Lower leg skin (tissue), 3 donors: ENCODE measurements at regions not wholly inside any gene's neighbourhood (a gene's known extent, or its start where the extent isn't known, plus 50 kb on each side); places are given as distances from the start of the nearest gene placed in this dataset.

ENCODE experiments used
- POLR2A ChIP-seq, 2 donors: fragments of 450-650 bp; IDR thresholded peaks; one replicate each; pipeline ENCODE4 v1.6.1; 2016 to 2017; ENCODE audit warnings: antibody characterized with exemption in 2 of 2, mild to moderate bottlenecking in 1 of 2, moderate library complexity in 1 of 2
- TF ChIP-seq, protein P1 (sequence below), 3 donors: fragments of 450-650 bp; IDR thresholded peaks; one replicate each; pipeline ENCODE4 v1.5.1; 2016; ENCODE audit warnings: antibody characterized with exemption in 3 of 3, mild to moderate bottlenecking in 3 of 3, moderate library complexity in 2 of 3

DNA sequence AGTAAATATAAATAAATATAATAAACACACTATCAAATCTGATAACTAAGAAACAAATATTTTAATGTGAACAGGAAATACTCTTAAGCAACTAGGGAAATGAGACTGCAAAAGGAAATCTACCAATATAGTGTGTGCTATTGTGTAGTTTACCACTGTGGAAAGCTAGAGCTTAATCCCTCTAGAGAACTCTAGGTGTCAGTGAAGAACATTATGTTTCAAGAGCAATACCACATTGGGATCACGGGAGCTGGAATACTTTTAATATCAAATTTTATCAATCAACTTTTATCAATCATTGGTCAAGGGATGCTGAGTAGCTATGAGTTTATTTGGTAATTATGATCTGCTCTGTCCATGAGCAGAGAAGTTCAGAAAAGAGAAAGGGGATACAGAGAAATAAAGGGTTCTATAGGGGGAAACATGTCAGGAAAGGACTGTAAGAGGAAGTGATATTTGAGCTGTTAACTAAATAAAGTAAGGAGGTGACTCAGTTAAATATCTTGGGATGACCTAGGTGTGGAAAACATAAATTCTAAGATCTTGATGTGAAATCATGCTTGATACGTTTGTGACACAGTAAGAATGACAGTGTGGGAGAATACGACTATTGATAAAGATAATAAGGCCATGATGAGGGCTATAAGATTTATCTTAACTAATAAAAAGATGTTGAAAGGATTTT lies 762.2 kb upstream of the ALCAM start:
- TF ChIP-seq, protein P1, sequence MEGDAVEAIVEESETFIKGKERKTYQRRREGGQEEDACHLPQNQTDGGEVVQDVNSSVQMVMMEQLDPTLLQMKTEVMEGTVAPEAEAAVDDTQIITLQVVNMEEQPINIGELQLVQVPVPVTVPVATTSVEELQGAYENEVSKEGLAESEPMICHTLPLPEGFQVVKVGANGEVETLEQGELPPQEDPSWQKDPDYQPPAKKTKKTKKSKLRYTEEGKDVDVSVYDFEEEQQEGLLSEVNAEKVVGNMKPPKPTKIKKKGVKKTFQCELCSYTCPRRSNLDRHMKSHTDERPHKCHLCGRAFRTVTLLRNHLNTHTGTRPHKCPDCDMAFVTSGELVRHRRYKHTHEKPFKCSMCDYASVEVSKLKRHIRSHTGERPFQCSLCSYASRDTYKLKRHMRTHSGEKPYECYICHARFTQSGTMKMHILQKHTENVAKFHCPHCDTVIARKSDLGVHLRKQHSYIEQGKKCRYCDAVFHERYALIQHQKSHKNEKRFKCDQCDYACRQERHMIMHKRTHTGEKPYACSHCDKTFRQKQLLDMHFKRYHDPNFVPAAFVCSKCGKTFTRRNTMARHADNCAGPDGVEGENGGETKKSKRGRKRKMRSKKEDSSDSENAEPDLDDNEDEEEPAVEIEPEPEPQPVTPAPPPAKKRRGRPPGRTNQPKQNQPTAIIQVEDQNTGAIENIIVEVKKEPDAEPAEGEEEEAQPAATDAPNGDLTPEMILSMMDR (IDR thresholded peaks at IDR 0.05): no peak
- no peak for TF ChIP-seq POLR2A (IDR thresholded peaks at IDR 0.05)
